Activated CD4-positive, alpha-beta T cell treated with anti-CD3 and anti-CD28 coated beads for 36 hours (primary cell): ENCODE measurements at regions not wholly inside any gene's neighbourhood (a gene's known extent, or its start where the extent isn't known, plus 50 kb on each side); places are given as distances from the start of the nearest gene placed in this dataset.
"Not testable (repeated sequence)": the region's sequence is repeated elsewhere in the genome, so short reads cannot be mapped to it uniquely, and the experiment has no call there.

Experiments used
- ATAC-seq: fragments of 200-7000 bp; cut with Tn5 transposase; one replicate; pipeline ENCODE4 v1.10.0; 2021; ENCODE audit warnings: mild to moderate bottlenecking, moderate library complexity
- CTCF ChIA-PET: fragments of 350-600 bp; sonication (Branson Sonifier 250); formaldehyde crosslinking; loops from one replicate; lab custom pipeline; 2021; ENCODE audit warnings: antibody characterized with exemption; lab: Charles Lee
- POLR2A ChIA-PET: fragments of 350-600 bp; sonication (Branson Sonifier 250); formaldehyde crosslinking; loops from one replicate; lab custom pipeline; 2021; ENCODE audit warnings: antibody characterized with exemption, inconsistent platforms; lab: Charles Lee
- DNase-seq: peaks from one replicate; pipeline ENCODE4 v3.0.0-alpha.2; 2020
- H3K27ac Mint-ChIP-seq: one replicate; pipeline ENCODE4 v1.8.0; 2021; ENCODE audit warnings: mixed read lengths
- H3K27me3 Mint-ChIP-seq: one replicate; pipeline ENCODE4 v1.8.0; 2021; ENCODE audit warnings: mixed read lengths
- H3K36me3 Mint-ChIP-seq: one replicate; pipeline ENCODE4 v1.8.0; 2021; ENCODE audit warnings: low read depth, mixed read lengths
- H3K4me1 Mint-ChIP-seq: one replicate; pipeline ENCODE4 v1.8.0; 2021; ENCODE audit warnings: mixed read lengths
- H3K4me3 Mint-ChIP-seq: one replicate; pipeline ENCODE4 v1.8.0; 2021; ENCODE audit warnings: mild to moderate bottlenecking, moderate library complexity, mixed read lengths
- H3K9me3 Mint-ChIP-seq: one replicate; pipeline ENCODE4 v1.8.0; 2021; ENCODE audit warnings: low read depth, mixed read lengths
- intact Hi-C, 2 experiments: fragments of 100-400 bp; cut with DNase I in 1 of 2; cut with micrococcal nuclease in 1 of 2; formaldehyde crosslinking; loops; one replicate each; pipeline versions ENCODE4 v1.14.2 to v1.15.1; 2022 to 2024; cut with DNase I, micrococcal nuclease

GRCh38 chr16:27600381-27600780, 50.4 kb downstream of the KATNIP start:
- ATAC-seq, result no peak
- Mint-ChIP-seq H3K4me1 (no peaks in the 10 kb centered on the region), H3K36me3 (no peaks in the 10 kb centered on the region), H3K27ac (no peak overlapping the region), H3K27me3 (no peaks in the 10 kb centered on the region), H3K4me3 (no peak overlapping the region), H3K9me3 (no peaks in the 10 kb centered on the region)
- intact Hi-C loops, result no loop called here
- DNase-seq, result no peak
- POLR2A ChIA-PET, result no interaction called here
- CTCF ChIA-PET, result interaction anchor here (0.6 kb wide), 1 partner anchor 1486 kb away, joined by 5 read pairs; no protein-coding TSS in a partner anchor

- no peaks in the 10 kb centered on the region for H3K9me3 Mint-ChIP-seq
- no peak for DNase-seq
- no peak overlapping the region for H3K4me3 Mint-ChIP-seq
- ChIA-PET CTCF (interaction anchor here (0.5 to 0.6 kb wide), 2 partner anchors 75 to 468 kb away, joined by 3 read pairs; no protein-coding TSS in a partner anchor), POLR2A (no interaction called here)
- H3K27me3 Mint-ChIP-seq, result no peaks in the 10 kb centered on the region
- no peaks in the 10 kb centered on the region for H3K4me1 Mint-ChIP-seq
- no peaks in the 10 kb centered on the region for H3K36me3 Mint-ChIP-seq
- no peak overlapping the region for H3K27ac Mint-ChIP-seq
- ATAC-seq, result no peak
- intact Hi-C loops, result no loop called here
Observed at GRCh38 chr16:27602103-27602502, 52.2 kb downstream of the KATNIP start.

- H3K27me3 Mint-ChIP-seq, H3K9me3 Mint-ChIP-seq, H3K36me3 Mint-ChIP-seq, intact Hi-C loops, POLR2A ChIA-PET, H3K4me1 Mint-ChIP-seq, H3K4me3 Mint-ChIP-seq, H3K27ac Mint-ChIP-seq, CTCF ChIA-PET: not testable (repeated sequence)
- ATAC-seq, result peak; percentile 64
- DNase-seq, result peak; percentile 22
Observed at GRCh38 chr16:27605500-27606106, 55.7 kb downstream of the KATNIP start.

GRCh38 chr16:27611340-27611739, 61.4 kb downstream of the KATNIP start:
- ChIA-PET POLR2A (no interaction called here), CTCF (no interaction called here)
- intact Hi-C loops, result no loop called here
- ATAC-seq (no peak), DNase-seq (no peak)
- H3K9me3 Mint-ChIP-seq, result no peaks in the 10 kb centered on the region
- H3K27ac Mint-ChIP-seq, result no peak overlapping the region
- H3K4me3 Mint-ChIP-seq, result no peak overlapping the region
- no peaks in the 10 kb centered on the region for H3K4me1 Mint-ChIP-seq
- H3K27me3 Mint-ChIP-seq, result no peaks in the 10 kb centered on the region
- peaks cover 1% of the 10 kb centered on the region for H3K36me3 Mint-ChIP-seq

GRCh38 chr16:27613238-27613791, 63.4 kb downstream of the KATNIP start:
- ChIA-PET CTCF (no interaction called here), POLR2A (no interaction called here)
- ATAC-seq (no peak), DNase-seq (no peak)
- Mint-ChIP-seq H3K4me1 (no peaks in the 10 kb centered on the region), H3K36me3 (peaks cover under 1% of the 10 kb centered on the region), H3K27me3 (no peaks in the 10 kb centered on the region), H3K27ac (no peak overlapping the region), H3K9me3 (no peaks in the 10 kb centered on the region), H3K4me3 (no peak overlapping the region)
- intact Hi-C loops, result no loop called here

- ChIA-PET POLR2A (no interaction called here), CTCF (no interaction called here)
- Mint-ChIP-seq H3K4me3 (no peak overlapping the region), H3K27ac (no peak overlapping the region), H3K27me3 (no peaks in the 10 kb centered on the region), H3K4me1 (no peaks in the 10 kb centered on the region), H3K36me3 (peaks cover 5% of the 10 kb centered on the region), H3K9me3 (no peaks in the 10 kb centered on the region)
- ATAC-seq (no peak), DNase-seq (no peak)
- intact Hi-C loops, result no loop called here
Observed at GRCh38 chr16:27617665-27618064, 67.7 kb downstream of the KATNIP start.

- Mint-ChIP-seq H3K9me3 (no peaks in the 10 kb centered on the region), H3K4me3 (no peak overlapping the region), H3K27me3 (no peaks in the 10 kb centered on the region), H3K27ac (no peak overlapping the region), H3K36me3 (peaks cover 5% of the 10 kb centered on the region), H3K4me1 (no peaks in the 10 kb centered on the region)
- intact Hi-C loops, result no loop called here
- ChIA-PET CTCF (no interaction called here), POLR2A (no interaction called here)
- ATAC-seq (no peak), DNase-seq (no peak)
Observed at GRCh38 chr16:27618165-27618564, 68.2 kb downstream of the KATNIP start.

GRCh38 chr16:27618606-27619327, 68.8 kb downstream of the KATNIP start:
- ATAC-seq (no peak), DNase-seq (no peak)
- peaks cover 5% of the 10 kb centered on the region for H3K36me3 Mint-ChIP-seq
- no peak overlapping the region for H3K27ac Mint-ChIP-seq
- ChIA-PET POLR2A (interaction anchor here (0.6 kb wide), 1 partner anchor 330 kb away, joined by 3 read pairs; no protein-coding TSS in a partner anchor), CTCF (interaction anchor here (0.8 kb wide), 1 partner anchor 10 kb away, joined by 3 read pairs; no protein-coding TSS in a partner anchor)
- no peaks in the 10 kb centered on the region for H3K9me3 Mint-ChIP-seq
- intact Hi-C loops, result no loop called here
- H3K27me3 Mint-ChIP-seq, result no peaks in the 10 kb centered on the region
- no peaks in the 10 kb centered on the region for H3K4me1 Mint-ChIP-seq
- no peak overlapping the region for H3K4me3 Mint-ChIP-seq

GRCh38 chr16:27620541-27620940, 70.6 kb downstream of the KATNIP start:
- DNase-seq, result no peak
- Mint-ChIP-seq H3K36me3 (peaks cover 5% of the 10 kb centered on the region), H3K4me1 (no peaks in the 10 kb centered on the region), H3K9me3 (no peaks in the 10 kb centered on the region), H3K4me3 (no peak overlapping the region), H3K27me3 (no peaks in the 10 kb centered on the region), H3K27ac (no peak overlapping the region)
- CTCF ChIA-PET, result interaction anchor here (0.6 kb wide), 1 partner anchor 99 kb away, joined by 3 read pairs; no protein-coding TSS in a partner anchor
- intact Hi-C loops, result no loop called here
- POLR2A ChIA-PET, result no interaction called here
- ATAC-seq, result no peak

GRCh38 chr16:27624154-27625049, 74.5 kb downstream of the KATNIP start:
- Mint-ChIP-seq H3K4me3 (no peak overlapping the region), H3K9me3 (no peaks in the 10 kb centered on the region), H3K36me3 (peaks cover 6% of the 10 kb centered on the region), H3K4me1 (no peaks in the 10 kb centered on the region), H3K27me3 (no peaks in the 10 kb centered on the region), H3K27ac (no peak overlapping the region)
- CTCF ChIA-PET, result no interaction called here
- no peak for ATAC-seq
- POLR2A ChIA-PET, result no interaction called here
- DNase-seq, result no peak
- intact Hi-C loops, result no loop called here

GRCh38 chr16:27625050-27625697, 75.2 kb downstream of the KATNIP start:
- H3K4me3 Mint-ChIP-seq, result no peak overlapping the region
- CTCF ChIA-PET, result no interaction called here

More at GRCh38 chr16:27625050-27625697, 75.2 kb downstream of the KATNIP start:
- Mint-ChIP-seq H3K27me3 (no peaks in the 10 kb centered on the region), H3K36me3 (peaks cover 9% of the 10 kb centered on the region), H3K27ac (no peak overlapping the region), H3K4me1 (no peaks in the 10 kb centered on the region), H3K9me3 (no peaks in the 10 kb centered on the region)
- POLR2A ChIA-PET, result no interaction called here
- ATAC-seq (no peak), DNase-seq (no peak)
- intact Hi-C loops, result no loop called here
